Esophagus (tissue), 2 donors: ENCODE measurements at regions not wholly inside any gene's neighbourhood (a gene's known extent, or its start where the extent isn't known, plus 50 kb on each side); places are given as distances from the start of the nearest gene placed in this dataset.

ENCODE experiments used
- H3K27ac ChIP-seq, 2 donors: one replicate each; pipeline ENCODE4 v1.5.1; 2013; ENCODE audit warnings: low read depth in 2 of 2, mild to moderate bottlenecking in 2 of 2, inconsistent platforms in 1 of 2, low read length in 1 of 2, moderate library complexity in 1 of 2
- H3K27me3 ChIP-seq, 2 donors: one replicate each; pipeline ENCODE4 v1.6.1; 2013; ENCODE audit warnings: low read length in 2 of 2, control low read depth in 1 of 2, mild to moderate bottlenecking in 1 of 2; ENCODE audit not compliant: insufficient read depth in 2 of 2, control insufficient read depth in 1 of 2
- H3K36me3 ChIP-seq, 2 donors: one replicate each; pipeline ENCODE4 v1.6.1; 2013; ENCODE audit warnings: low read length in 1 of 2; ENCODE audit not compliant: control insufficient read depth in 2 of 2, insufficient read depth in 2 of 2
- H3K4me1 ChIP-seq, 2 donors: one replicate each; pipeline ENCODE4 v1.6.1; 2013; ENCODE audit warnings: low read length in 1 of 2; ENCODE audit not compliant: control insufficient read depth in 2 of 2, insufficient read depth in 2 of 2
- H3K4me3 ChIP-seq, 2 donors: one replicate each; pipeline ENCODE4 v1.5.1; 2013; ENCODE audit warnings: low read length in 2 of 2, mild to moderate bottlenecking in 2 of 2, low read depth in 1 of 2, moderate library complexity in 1 of 2
- H3K9me3 ChIP-seq, 2 donors: one replicate each; pipeline ENCODE4 v1.6.1; 2013; ENCODE audit warnings: mild to moderate bottlenecking in 2 of 2, low read depth in 1 of 2, low read length in 1 of 2, moderate library complexity in 1 of 2; ENCODE audit not compliant: control insufficient read depth in 2 of 2, insufficient read depth in 1 of 2
- WGBS, 2 donors: extraction: QIAGEN DNeasy Blood & Tissue Kit; methylation state at CpG; one replicate each; pipeline ENCODE4 v1.1.7; 2013; 5-methylcytosine and 5-hydroxymethylcytosine counted together
- donor health status: healthy with polysubstance abuse.
- donor health status: Bipolar disorder and iron deficiency.

GRCh38 chr1:221190249-221190648 lies 311.0 kb downstream of the HLX start:
- Histone ChIP-seq H3K36me3 (no peaks in the 10 kb centered on the region), H3K9me3 (no peaks in the 10 kb centered on the region), H3K27me3 (no peaks in the 10 kb centered on the region), H3K27ac (no peak overlapping the region), H3K4me1 (no peaks in the 10 kb centered on the region), H3K4me3 (no peak overlapping the region)
- 75 to 77% methylated on average over 2 of the region's 2 CpGs for WGBS, 2 donors

- Histone ChIP-seq H3K27me3 (no peaks in the 10 kb centered on the region), H3K4me1 (no peaks in the 10 kb centered on the region), H3K4me3 (no peak overlapping the region), H3K9me3 (peaks cover 0 to 1% of the 10 kb centered on the region in 2 donors), H3K27ac (no peak overlapping the region), H3K36me3 (no peaks in the 10 kb centered on the region)
- WGBS, 2 donors, result 68% methylated on average over 1 of the region's 1 CpG
These were observed 312.8 kb downstream of the HLX start for GRCh38 chr1:221192055-221192454.

GRCh38 chr1:221200464-221200863 lies 321.2 kb downstream of the HLX start:
- Histone ChIP-seq H3K27ac (no peak overlapping the region), H3K4me1 (peaks cover 0 to 2% of the 10 kb centered on the region in 2 donors), H3K36me3 (no peaks in the 10 kb centered on the region), H3K4me3 (no peak overlapping the region), H3K9me3 (peaks cover 0 to 2% of the 10 kb centered on the region in 2 donors), H3K27me3 (no peaks in the 10 kb centered on the region)

- no peak overlapping the region for H3K4me3 ChIP-seq
- no peaks in the 10 kb centered on the region for H3K27me3 ChIP-seq
- peaks cover 0 to 2% of the 10 kb centered on the region in 2 donors for H3K9me3 ChIP-seq
- H3K4me1 ChIP-seq, result peaks cover 0 to 2% of the 10 kb centered on the region in 2 donors
- no peak overlapping the region for H3K27ac ChIP-seq
- H3K36me3 ChIP-seq, result no peaks in the 10 kb centered on the region
These were observed 322.5 kb downstream of the HLX start for GRCh38 chr1:221201773-221202172.

GRCh38 chr1:221203224-221204054 lies 324.2 kb downstream of the HLX start:
- H3K4me3 ChIP-seq, result no peak overlapping the region
- H3K27ac ChIP-seq, result no peak overlapping the region
- H3K27me3 ChIP-seq, result no peaks in the 10 kb centered on the region
- H3K9me3 ChIP-seq, result no peaks in the 10 kb centered on the region
- 22 to 26% methylated on average over 3 of the region's 3 CpGs for WGBS, 2 donors
- H3K36me3 ChIP-seq, result no peaks in the 10 kb centered on the region
- peaks cover 0 to 2% of the 10 kb centered on the region in 2 donors for H3K4me1 ChIP-seq

GRCh38 chr1:221204055-221204833 lies 325.0 kb downstream of the HLX start:
- H3K27ac ChIP-seq, result no peak overlapping the region
- WGBS, 2 donors, result 52 to 57% methylated on average over 3 of the region's 3 CpGs
- no peak overlapping the region for H3K4me3 ChIP-seq
- H3K4me1 ChIP-seq, result peaks cover 0 to 2% of the 10 kb centered on the region in 2 donors
- no peaks in the 10 kb centered on the region for H3K9me3 ChIP-seq
- no peaks in the 10 kb centered on the region for H3K27me3 ChIP-seq
- H3K36me3 ChIP-seq, result no peaks in the 10 kb centered on the region

GRCh38 chr1:221206076-221206475 lies 326.8 kb downstream of the HLX start:
- Histone ChIP-seq H3K27me3 (no peaks in the 10 kb centered on the region), H3K4me1 (peaks cover 0 to 2% of the 10 kb centered on the region in 2 donors)

GRCh38 chr1:221212926-221213325 lies 333.7 kb downstream of the HLX start:
- no peak overlapping the region for H3K4me3 ChIP-seq
- H3K27ac ChIP-seq, result no peak overlapping the region
- no peaks in the 10 kb centered on the region for H3K4me1 ChIP-seq
- 66 to 72% methylated on average over 5 of the region's 5 CpGs for WGBS, 2 donors
- no peaks in the 10 kb centered on the region for H3K9me3 ChIP-seq
- H3K27me3 ChIP-seq, result no peaks in the 10 kb centered on the region
- no peaks in the 10 kb centered on the region for H3K36me3 ChIP-seq

More at GRCh38 chr1:221206076-221206475, 326.8 kb downstream of the HLX start:
- H3K27ac ChIP-seq, result no peak overlapping the region
- no peak overlapping the region for H3K4me3 ChIP-seq
- no peaks in the 10 kb centered on the region for H3K9me3 ChIP-seq
- 51 to 70% methylated on average over 1 of the region's 1 CpG for WGBS, 2 donors
- H3K36me3 ChIP-seq, result no peaks in the 10 kb centered on the region

GRCh38 chr1:221217029-221217428 lies 337.8 kb downstream of the HLX start:
- 28 to 34% methylated on average over 3 of the region's 3 CpGs for WGBS, 2 donors
- Histone ChIP-seq H3K27ac (no peak overlapping the region), H3K9me3 (no peaks in the 10 kb centered on the region), H3K4me1 (no peaks in the 10 kb centered on the region), H3K4me3 (no peak overlapping the region), H3K36me3 (no peaks in the 10 kb centered on the region), H3K27me3 (no peaks in the 10 kb centered on the region)
